ENCODE measurements at regions not wholly inside any gene's neighbourhood (a gene's known extent, or its start where the extent isn't known, plus 50 kb on each side); places are given as distances from the start of the nearest gene placed in this dataset.

DNA sequence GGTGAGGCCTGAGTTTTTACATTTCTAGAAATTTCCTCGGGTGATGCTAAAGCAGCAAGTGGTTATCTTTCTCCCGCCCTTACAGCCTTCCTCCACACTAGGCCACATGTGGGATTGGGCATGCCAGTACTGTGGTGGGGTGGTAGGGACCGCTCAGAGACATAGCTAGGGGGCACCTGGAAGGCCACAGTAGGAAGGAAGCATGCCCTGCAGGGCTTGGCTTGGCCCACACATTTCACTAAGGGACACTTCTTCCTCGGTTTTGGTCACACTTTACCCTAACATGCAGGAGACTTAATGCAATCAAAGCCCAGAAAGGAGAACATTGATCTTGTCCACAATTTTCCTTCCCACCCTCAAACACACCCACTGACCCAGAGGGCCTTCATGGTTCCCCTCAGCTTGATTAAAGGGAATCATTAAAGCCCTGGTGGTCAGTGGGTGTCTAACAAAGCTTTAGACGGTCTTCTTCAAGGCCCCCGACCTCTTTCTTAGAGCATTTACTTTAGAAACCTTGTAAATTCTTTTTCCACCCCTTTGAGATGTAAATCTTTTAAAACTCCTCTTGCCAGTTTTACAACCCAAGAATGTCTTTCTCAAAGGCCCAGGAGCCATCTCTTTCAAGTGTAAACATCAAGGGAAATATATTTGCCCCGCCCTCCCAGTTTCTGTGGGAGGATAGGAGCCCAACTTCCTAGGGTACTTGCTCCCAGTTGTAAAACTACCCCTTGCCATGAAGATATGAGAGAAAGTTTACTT lies 246.4 kb upstream of the PTBP2 start:
- H3K4me1 Mint-ChIP-seq = no peaks in the 10 kb centered on the region
- H3K36me3 Mint-ChIP-seq = no peaks in the 10 kb centered on the region
- H3K27me3 Mint-ChIP-seq = no peaks in the 10 kb centered on the region
- no peak overlapping the region for H3K4me3 Mint-ChIP-seq
- peaks cover 9% of the 10 kb centered on the region for H3K9me3 Mint-ChIP-seq
- no peak overlapping the region for H3K27ac Mint-ChIP-seq

DNA sequence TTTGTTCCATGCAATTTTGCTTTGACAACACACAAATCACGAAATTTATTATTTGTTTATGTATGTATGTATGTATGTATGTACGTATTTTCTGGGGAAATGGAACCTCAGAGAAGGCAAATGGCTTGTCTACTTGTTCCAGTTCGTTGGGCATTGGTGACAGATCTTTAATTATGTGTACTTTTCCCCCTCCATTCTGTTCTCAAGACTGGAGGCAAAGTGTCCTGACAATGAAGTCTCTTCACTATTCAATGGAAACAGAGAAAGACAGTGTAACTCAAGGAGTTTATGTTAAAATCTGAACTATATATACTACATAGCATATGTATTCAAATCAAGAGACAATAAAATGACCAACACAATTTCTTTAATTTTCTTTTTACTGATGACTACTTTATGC lies 245.7 kb upstream of the PTBP2 start:
- Mint-ChIP-seq H3K27ac (no peak overlapping the region), H3K4me1 (no peaks in the 10 kb centered on the region), H3K4me3 (no peak overlapping the region), H3K27me3 (no peaks in the 10 kb centered on the region), H3K36me3 (no peaks in the 10 kb centered on the region), H3K9me3 (peaks cover 8% of the 10 kb centered on the region)

DNA sequence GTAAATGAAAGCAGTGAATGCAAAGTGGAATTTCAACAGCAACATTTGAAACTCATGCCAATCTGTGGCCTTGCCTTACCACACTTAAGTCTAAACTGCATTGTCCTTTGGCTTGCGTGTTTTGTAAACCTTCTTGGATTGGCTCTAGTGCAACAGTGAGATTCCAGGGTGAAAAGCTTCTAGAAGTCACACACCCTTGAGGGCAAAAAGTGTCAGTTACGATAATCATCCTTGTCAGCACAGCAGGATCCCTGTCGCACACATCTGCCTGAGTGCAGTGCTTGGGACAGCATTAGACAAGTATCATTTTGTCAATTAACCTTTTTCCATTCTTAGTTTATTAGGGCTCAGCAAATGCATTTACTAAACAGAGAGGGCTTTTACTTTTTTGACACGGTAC lies 243.4 kb upstream of the PTBP2 start:
- Mint-ChIP-seq H3K27ac (no peak overlapping the region), H3K4me1 (no peaks in the 10 kb centered on the region), H3K36me3 (no peaks in the 10 kb centered on the region), H3K4me3 (no peak overlapping the region), H3K9me3 (no peaks in the 10 kb centered on the region), H3K27me3 (peaks cover 1% of the 10 kb centered on the region)

DNA sequence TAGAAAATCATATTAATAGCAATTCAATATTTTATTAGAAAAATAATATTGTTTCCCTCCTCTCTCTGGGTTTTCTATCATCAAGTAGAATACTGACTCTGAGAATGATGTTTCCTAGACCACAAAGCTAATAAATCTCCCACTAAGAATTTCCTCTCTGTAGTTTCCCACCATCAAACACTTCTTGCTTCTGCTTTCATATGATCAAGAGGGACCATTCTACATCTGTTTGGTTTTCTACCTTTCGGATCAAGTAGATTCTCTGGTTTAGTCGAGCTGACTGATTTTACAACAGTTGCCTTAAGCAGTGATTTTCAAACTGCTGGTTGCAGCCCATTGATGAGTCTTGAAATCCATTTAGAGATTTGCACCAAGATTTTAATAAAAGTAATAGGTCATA lies 240.2 kb upstream of the PTBP2 start:
- H3K4me1 Mint-ChIP-seq = no peaks in the 10 kb centered on the region
- no peaks in the 10 kb centered on the region for H3K36me3 Mint-ChIP-seq
- no peak overlapping the region for H3K4me3 Mint-ChIP-seq
- H3K27me3 Mint-ChIP-seq = peaks cover 1% of the 10 kb centered on the region
- H3K9me3 Mint-ChIP-seq = no peaks in the 10 kb centered on the region
- no peak overlapping the region for H3K27ac Mint-ChIP-seq

DNA sequence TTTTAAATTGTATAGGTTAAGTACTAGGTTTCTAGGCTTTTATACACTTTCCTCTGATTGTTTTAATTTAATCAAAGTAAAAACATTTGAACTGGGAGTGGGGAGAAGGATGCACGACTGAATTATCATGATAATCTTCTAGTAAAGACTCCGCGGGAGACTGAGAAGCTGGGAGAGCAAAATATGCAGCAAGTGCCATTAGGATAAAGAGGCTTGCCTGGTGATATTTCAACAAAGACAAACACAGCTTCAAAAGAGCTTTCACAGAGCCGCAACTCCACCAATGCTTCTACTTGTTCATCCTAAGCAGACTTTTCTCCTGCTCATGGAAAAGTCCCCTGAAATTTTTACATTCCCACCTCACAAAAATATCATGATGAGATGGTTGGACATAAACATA lies 239.0 kb upstream of the PTBP2 start:
- Mint-ChIP-seq H3K9me3 (no peaks in the 10 kb centered on the region), H3K4me1 (no peaks in the 10 kb centered on the region), H3K36me3 (no peaks in the 10 kb centered on the region), H3K27me3 (peaks cover 1% of the 10 kb centered on the region), H3K27ac (no peak overlapping the region), H3K4me3 (no peak overlapping the region)

DNA sequence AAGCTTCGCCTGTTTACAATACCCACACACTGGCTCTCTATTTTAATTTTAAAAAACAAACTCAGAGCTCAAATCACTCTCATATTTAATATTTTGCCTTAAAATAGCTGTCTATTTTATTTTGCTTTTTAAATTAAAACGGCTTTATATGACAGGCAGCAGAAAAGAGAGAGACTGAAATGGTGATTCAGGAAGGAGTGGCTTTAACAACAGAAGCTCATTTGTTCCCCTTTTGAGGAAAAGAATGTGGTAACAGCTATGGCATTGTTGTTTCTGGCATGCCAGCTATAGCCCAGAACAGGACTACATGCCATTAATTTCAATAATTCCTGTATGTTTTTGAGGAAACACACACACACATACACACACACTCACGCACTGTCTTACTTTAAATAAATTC lies 234.2 kb upstream of the PTBP2 start:
- Mint-ChIP-seq H3K4me3 (no peak overlapping the region), H3K4me1 (no peaks in the 10 kb centered on the region), H3K27me3 (peaks cover 1% of the 10 kb centered on the region), H3K9me3 (no peaks in the 10 kb centered on the region), H3K27ac (no peak overlapping the region), H3K36me3 (no peaks in the 10 kb centered on the region)

DNA sequence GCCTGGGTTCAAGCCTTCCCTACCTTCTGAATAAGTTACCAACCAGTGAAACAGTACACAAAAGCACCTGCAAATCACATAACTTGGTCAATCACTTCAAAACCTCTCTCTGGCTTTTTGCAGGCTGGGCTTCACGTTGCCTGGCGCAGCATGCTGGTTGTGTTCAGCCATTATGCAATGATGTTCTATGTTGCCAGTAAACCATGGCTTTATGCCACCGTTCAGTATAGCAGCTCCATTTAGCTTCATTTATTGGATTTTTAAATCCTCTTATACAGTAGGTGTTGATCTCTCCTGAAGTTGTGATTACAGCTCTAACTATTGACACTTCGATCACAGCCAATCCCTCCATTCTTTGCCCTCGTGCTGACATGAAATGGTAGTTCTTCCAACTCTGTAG lies 233.6 kb upstream of the PTBP2 start:
- H3K27me3 Mint-ChIP-seq = peaks cover 1% of the 10 kb centered on the region
- no peaks in the 10 kb centered on the region for H3K36me3 Mint-ChIP-seq
- no peaks in the 10 kb centered on the region for H3K4me1 Mint-ChIP-seq
- H3K4me3 Mint-ChIP-seq = no peak overlapping the region
- H3K27ac Mint-ChIP-seq = no peak overlapping the region
- H3K9me3 Mint-ChIP-seq = no peaks in the 10 kb centered on the region

DNA sequence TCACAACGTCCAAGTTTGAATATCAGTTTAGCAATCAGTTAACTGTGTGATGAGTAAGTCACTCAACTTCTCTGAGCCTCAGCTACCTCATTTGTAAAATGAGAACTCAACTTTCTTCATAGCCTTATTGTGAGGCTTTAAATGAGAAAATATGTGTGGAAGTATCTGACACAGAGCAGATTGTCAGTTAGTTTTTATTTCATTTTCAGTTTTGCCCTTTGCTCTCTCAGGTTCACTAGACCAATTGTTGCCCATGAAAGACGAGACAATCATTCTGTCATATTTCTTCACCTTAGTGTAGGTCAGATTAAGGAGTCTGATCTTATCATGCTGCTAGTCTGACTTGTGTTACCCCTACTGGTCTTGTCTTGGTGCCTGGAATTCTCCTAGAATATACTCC lies 232.8 kb upstream of the PTBP2 start:
- no peak overlapping the region for H3K4me3 Mint-ChIP-seq
- peaks cover 1% of the 10 kb centered on the region for H3K27me3 Mint-ChIP-seq
- H3K4me1 Mint-ChIP-seq = no peaks in the 10 kb centered on the region
- no peaks in the 10 kb centered on the region for H3K36me3 Mint-ChIP-seq
- no peak overlapping the region for H3K27ac Mint-ChIP-seq
- H3K9me3 Mint-ChIP-seq = no peaks in the 10 kb centered on the region

DNA sequence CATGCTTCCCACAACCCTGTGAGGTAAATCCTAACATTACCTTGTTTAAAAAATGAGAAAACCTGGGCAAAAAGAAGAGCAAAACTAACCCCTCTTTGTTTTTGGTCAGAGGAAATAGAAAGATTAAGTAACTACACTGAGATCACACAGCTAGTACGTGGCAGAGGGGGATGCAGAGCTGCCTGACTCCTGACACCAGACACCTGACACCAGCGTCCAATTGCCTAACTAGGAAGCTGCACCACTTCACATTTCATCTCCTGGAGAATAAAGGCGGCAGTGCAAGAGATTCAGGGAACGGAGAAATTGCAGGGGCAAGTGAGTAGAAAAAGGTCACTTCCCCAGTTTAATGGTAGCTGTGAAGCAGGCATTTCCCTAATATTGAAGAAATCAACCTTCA lies 229.3 kb upstream of the PTBP2 start:
- no peak overlapping the region for H3K4me3 Mint-ChIP-seq
- H3K27ac Mint-ChIP-seq = no peak overlapping the region
- no peaks in the 10 kb centered on the region for H3K9me3 Mint-ChIP-seq

DNA sequence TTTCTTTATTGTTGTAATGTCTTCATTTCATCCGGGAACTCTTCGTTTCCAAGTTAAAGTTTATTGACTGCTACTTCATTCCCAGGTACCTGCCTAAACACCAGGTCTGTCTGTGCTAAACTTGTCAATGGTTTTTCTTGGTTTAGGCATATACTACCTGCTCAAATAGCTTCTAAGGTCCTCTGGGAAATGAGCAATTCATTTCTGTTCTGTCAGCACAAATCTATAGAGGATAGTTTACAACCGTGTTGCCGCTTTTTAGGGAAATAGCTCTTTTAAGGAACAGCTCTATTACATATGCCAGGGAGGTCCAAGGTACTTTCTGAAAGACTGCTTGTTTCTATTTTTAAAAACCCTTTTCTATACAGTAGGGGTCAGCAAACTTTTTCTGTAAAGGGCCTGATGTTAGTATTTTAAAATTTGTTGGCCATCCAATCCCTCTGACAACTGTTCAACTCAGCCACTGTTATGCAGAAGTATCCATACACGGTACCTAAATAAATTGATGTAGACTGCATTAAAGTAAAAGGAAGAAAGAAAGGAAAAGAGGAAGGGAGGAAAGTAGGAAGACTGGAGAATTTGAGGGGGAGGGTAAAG lies 222.7 kb upstream of the PTBP2 start:
- no peaks in the 10 kb centered on the region for H3K27me3 Mint-ChIP-seq
- no peaks in the 10 kb centered on the region for H3K36me3 Mint-ChIP-seq
- no peaks in the 10 kb centered on the region for H3K9me3 Mint-ChIP-seq
- no peaks in the 10 kb centered on the region for H3K4me1 Mint-ChIP-seq
- H3K27ac Mint-ChIP-seq = no peak overlapping the region
- H3K4me3 Mint-ChIP-seq = no peak overlapping the region

More for the DNA sequence above, 229.3 kb upstream of the PTBP2 start:
- H3K36me3 Mint-ChIP-seq = no peaks in the 10 kb centered on the region
- peaks cover 1% of the 10 kb centered on the region for H3K27me3 Mint-ChIP-seq
- H3K4me1 Mint-ChIP-seq = no peaks in the 10 kb centered on the region

DNA sequence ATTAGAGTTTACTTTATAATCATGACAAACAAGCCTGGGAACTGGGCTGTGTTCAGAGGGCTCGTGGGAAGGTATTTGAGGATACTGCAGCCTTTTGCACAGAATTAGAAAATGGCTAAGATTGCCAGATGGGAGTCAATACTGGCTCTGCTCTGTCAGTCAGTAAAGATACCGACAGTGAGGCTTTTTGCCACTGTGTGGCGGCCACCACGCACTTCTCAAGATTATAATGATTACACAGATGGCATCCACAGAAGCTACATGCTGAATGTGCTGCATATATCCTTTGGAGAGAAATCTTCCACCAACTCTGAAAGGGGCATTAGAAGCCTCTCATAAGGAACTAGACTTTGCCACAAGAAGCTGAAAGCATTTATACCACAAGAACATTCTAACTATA lies 213.4 kb upstream of the PTBP2 start:
- no peaks in the 10 kb centered on the region for H3K36me3 Mint-ChIP-seq
- H3K27me3 Mint-ChIP-seq = peaks cover 2% of the 10 kb centered on the region
- no peaks in the 10 kb centered on the region for H3K9me3 Mint-ChIP-seq
- no peak overlapping the region for H3K4me3 Mint-ChIP-seq
- no peaks in the 10 kb centered on the region for H3K4me1 Mint-ChIP-seq
- no peak overlapping the region for H3K27ac Mint-ChIP-seq

DNA sequence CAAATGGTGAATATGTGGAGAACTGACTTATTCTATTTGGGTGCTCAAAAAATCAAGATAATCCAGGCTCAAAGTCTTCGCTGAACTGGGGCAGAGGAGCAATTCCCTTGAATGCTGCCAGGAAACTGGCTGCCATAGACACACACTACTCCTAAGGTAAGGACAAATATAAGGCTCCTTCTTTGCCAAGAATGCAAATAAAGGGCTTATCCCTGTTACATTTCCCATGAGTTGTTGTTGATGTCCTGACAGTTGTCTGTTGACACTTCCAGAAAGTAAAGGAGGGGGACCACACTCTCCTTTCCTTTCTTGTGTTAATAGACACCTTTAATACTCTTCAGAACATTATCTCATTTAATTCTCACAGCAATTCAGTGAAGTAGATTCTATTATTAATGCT lies 212.2 kb upstream of the PTBP2 start:
- Mint-ChIP-seq H3K27me3 (peaks cover 2% of the 10 kb centered on the region), H3K36me3 (no peaks in the 10 kb centered on the region), H3K27ac (no peak overlapping the region), H3K4me1 (no peaks in the 10 kb centered on the region), H3K4me3 (no peak overlapping the region), H3K9me3 (no peaks in the 10 kb centered on the region)

DNA sequence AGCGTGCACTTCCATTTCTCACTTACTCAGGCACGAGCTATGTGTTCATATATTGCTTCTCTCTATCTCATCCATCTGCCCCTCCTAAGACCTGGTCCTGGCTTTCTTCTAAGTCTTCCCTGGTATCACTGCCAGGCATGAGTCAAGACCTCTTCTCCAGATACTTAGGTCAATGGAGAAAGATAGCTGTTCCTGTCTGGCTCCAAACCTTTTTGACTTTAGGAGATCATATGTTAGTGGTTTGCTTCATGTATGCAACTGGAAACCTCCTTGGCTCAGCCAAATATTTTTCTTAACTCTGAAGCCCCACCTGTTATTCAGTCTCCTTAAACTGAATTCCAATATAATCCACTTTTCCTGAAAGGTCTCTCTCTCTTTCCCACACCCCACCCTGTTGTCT lies 211.6 kb upstream of the PTBP2 start:
- Mint-ChIP-seq H3K27me3 (peaks cover 2% of the 10 kb centered on the region), H3K4me3 (no peak overlapping the region), H3K9me3 (no peaks in the 10 kb centered on the region), H3K4me1 (no peaks in the 10 kb centered on the region), H3K27ac (no peak overlapping the region), H3K36me3 (no peaks in the 10 kb centered on the region)

DNA sequence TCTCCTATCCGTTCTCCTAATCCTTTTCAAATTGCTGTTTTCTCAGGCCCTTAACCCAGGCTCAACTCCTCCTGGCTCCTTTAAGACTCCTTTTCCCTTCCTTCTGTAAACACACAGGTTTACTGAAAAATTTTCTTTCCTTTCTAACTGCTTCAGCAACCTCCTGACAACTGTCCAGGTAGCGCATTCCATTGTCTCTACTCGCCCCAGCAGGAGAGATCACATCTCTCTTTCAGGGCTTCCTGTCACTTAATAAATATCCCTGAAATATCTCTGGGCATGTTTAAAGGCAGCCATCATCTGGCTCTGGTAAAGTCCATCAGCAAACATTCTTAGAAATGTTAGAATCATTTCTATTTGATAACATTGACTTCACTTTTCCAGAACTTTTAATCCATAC lies 211.2 kb upstream of the PTBP2 start:
- Mint-ChIP-seq H3K36me3 (no peaks in the 10 kb centered on the region), H3K27ac (no peak overlapping the region), H3K4me3 (no peak overlapping the region), H3K4me1 (no peaks in the 10 kb centered on the region), H3K27me3 (peaks cover 2% of the 10 kb centered on the region), H3K9me3 (no peaks in the 10 kb centered on the region)

DNA sequence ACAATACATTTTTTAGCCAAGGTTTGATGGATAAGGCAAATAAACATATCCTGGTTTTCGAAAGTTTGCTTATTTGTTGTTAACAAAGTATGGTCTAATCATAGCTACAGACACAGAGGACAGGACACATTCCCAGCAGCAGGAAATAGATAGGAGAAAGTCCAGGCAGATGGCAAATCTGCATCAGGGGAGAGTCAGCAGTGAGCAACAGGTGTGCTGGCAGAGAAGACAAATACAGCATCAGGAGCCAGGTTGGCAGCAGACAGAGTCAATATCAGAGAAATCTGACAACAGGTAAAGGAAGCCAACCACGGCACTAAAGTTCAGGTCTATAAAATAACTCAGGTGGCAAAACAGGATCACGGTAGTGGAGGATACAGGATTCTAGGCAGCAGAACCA lies 210.7 kb upstream of the PTBP2 start:
- no peaks in the 10 kb centered on the region for H3K9me3 Mint-ChIP-seq
- no peak overlapping the region for H3K27ac Mint-ChIP-seq
- no peaks in the 10 kb centered on the region for H3K36me3 Mint-ChIP-seq
- no peak overlapping the region for H3K4me3 Mint-ChIP-seq
- peaks cover 1% of the 10 kb centered on the region for H3K27me3 Mint-ChIP-seq
- H3K4me1 Mint-ChIP-seq = no peaks in the 10 kb centered on the region

DNA sequence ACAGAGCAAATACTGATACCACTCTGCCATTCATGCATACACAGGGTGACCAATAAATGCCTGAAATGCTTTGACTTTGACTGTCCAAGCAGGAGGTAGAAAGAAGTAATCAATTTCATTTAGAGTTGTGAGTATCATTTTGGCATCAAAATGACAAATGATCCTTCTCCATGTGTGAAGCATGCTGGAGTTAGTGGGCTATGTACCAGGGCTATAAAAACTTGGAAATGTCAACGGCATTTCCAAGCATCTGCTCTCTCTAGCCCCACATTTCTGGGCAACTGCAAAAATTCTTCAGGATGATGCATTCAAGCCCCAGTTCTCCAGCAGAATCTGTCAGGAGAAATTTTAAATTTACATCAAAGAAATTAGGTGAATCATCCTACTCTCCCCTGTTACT lies 208.4 kb upstream of the PTBP2 start:
- no peaks in the 10 kb centered on the region for H3K27me3 Mint-ChIP-seq
- H3K27ac Mint-ChIP-seq = no peak overlapping the region
- H3K4me1 Mint-ChIP-seq = no peaks in the 10 kb centered on the region
- H3K9me3 Mint-ChIP-seq = no peaks in the 10 kb centered on the region
- no peak overlapping the region for H3K4me3 Mint-ChIP-seq
- no peaks in the 10 kb centered on the region for H3K36me3 Mint-ChIP-seq

DNA sequence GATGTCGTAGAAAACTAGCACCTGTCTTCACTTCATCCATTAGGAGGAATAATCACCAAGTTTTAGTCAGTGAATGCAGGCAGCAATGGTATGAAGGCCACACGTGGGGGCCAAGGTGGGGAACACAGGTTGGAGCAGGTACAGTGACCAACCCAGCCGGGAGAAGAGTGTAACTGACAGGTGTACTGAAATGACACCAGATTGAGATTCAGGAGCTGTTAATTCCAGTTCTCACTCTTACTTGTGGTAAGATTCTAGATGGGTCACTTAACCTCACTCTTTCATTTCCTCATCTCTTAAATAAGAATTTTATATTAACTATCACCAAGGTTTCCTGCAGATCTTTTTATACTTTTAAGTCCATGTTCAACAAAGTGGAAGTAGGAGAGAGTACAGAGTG lies 206.2 kb upstream of the PTBP2 start:
- Mint-ChIP-seq H3K9me3 (no peaks in the 10 kb centered on the region), H3K36me3 (no peaks in the 10 kb centered on the region), H3K27ac (no peak overlapping the region), H3K4me3 (no peak overlapping the region), H3K4me1 (no peaks in the 10 kb centered on the region), H3K27me3 (no peaks in the 10 kb centered on the region)
